NCI-H2171 (cell line): ENCODE measurements at regions not wholly inside any gene's neighbourhood (a gene's known extent, or its start where the extent isn't known, plus 50 kb on each side); places are given as distances from the start of the nearest gene placed in this dataset.
"Not testable (repeated sequence)": the region's sequence is repeated elsewhere in the genome, so short reads cannot be mapped to it uniquely, and the experiment has no call there.

Experiments used
- DNase-seq: peaks from one replicate; lab custom pipeline; 2025; lab: John Stamatoyannopoulos, UW

GRCh38 chr6:27806981-27807440 is 105.2 kb downstream of the OR2B2 start:
- DNase-seq = no peak

GRCh38 chr6:27805347-27805746 is 106.8 kb downstream of the OR2B2 start:
- DNase-seq = no peak

GRCh38 chr6:27804851-27805250 is 107.3 kb downstream of the OR2B2 start:
- DNase-seq = no peak

GRCh38 chr6:27800731-27801373 is 111.3 kb downstream of the OR2B2 start:
- DNase-seq = no peak

GRCh38 chr6:27797960-27798359 is 114.2 kb downstream of the OR2B2 start:
- no peak for DNase-seq

GRCh38 chr6:27796736-27797481 is 115.3 kb downstream of the OR2B2 start:
- not testable (repeated sequence) for DNase-seq

GRCh38 chr6:27795697-27796494 is 116.3 kb downstream of the OR2B2 start:
- peak; percentile 47 for DNase-seq

GRCh38 chr6:27791182-27791943 is 120.8 kb downstream of the OR2B2 start:
- no peak for DNase-seq

GRCh38 chr6:27788376-27788775 is 123.8 kb downstream of the OR2B2 start:
- not testable (repeated sequence) for DNase-seq

- DNase-seq = no peak
Observed at GRCh38 chr6:27786048-27786447, 126.1 kb downstream of the OR2B2 start.

- DNase-seq = no peak
Observed at GRCh38 chr6:27785294-27785693, 126.9 kb downstream of the OR2B2 start.

GRCh38 chr6:27782748-27783147 is 129.4 kb downstream of the OR2B2 start:
- DNase-seq = no peak

GRCh38 chr6:27778625-27779417 is 133.4 kb downstream of the OR2B2 start:
- no peak for DNase-seq

- no peak for DNase-seq
Observed at GRCh38 chr6:27777614-27778355, 134.4 kb downstream of the OR2B2 start.

- DNase-seq = no peak
Observed at GRCh38 chr6:27777126-27777525, 135.1 kb downstream of the OR2B2 start.

- no peak for DNase-seq
Observed at GRCh38 chr6:27776504-27776903, 135.7 kb downstream of the OR2B2 start.

- no peak for DNase-seq
Observed at GRCh38 chr6:27775796-27776184, 136.4 kb downstream of the OR2B2 start.

- DNase-seq = not testable (repeated sequence)
Observed at GRCh38 chr6:27775138-27775795, 136.9 kb downstream of the OR2B2 start.

- DNase-seq = not testable (repeated sequence)
Observed at GRCh38 chr6:27774264-27774600, 138.0 kb downstream of the OR2B2 start.
